Cardiac septum (tissue), 1 donor: ENCODE measurements at regions not wholly inside any gene's neighbourhood (a gene's known extent, or its start where the extent isn't known, plus 50 kb on each side); places are given as distances from the start of the nearest gene placed in this dataset.
A peak's percentile ranks its signal among the peaks of the same experiment; 100 is the strongest.
"Not testable (repeated sequence)": the region's sequence is repeated elsewhere in the genome, so short reads cannot be mapped to it uniquely, and the experiment has no call there.

Experiments used
- DNase-seq: peaks from one replicate; pipeline ENCODE4 v3.0.0-alpha.2; 2020; ENCODE audit warnings: low spot score
- intact Hi-C: fragments of 100-400 bp; cut with DNase I; formaldehyde crosslinking; loops from one replicate; pipeline ENCODE4 v1.14.0; 2022
- donor health status: DM: no; HTN: no; CAD: no.

GRCh38 chr10:28429573-28430216 is 103.2 kb upstream of the WAC start:
- intact Hi-C loops, result loop anchor here (10.0 kb wide), 1 partner anchor 105 kb away; the partner anchor contains the start of gene WAC

GRCh38 chr10:28431139-28431538 is 101.8 kb upstream of the WAC start:
- DNase-seq, result no peak
- intact Hi-C loops, result loop anchor here (10.0 kb wide), 1 partner anchor 104 kb away; the partner anchor contains the start of gene WAC

More at GRCh38 chr10:28429573-28430216, 103.2 kb upstream of the WAC start:
- no peak for DNase-seq

GRCh38 chr10:28432210-28432676 is 100.7 kb upstream of the WAC start:
- peak; percentile 80 for DNase-seq
- intact Hi-C loops, result loop anchor here (10.0 kb wide), 1 partner anchor 103 kb away; the partner anchor contains the start of gene WAC

- intact Hi-C loops, result loop anchor here (10.0 kb wide), 1 partner anchor 101 kb away; the partner anchor contains the start of gene WAC
- no peak for DNase-seq
Measured at GRCh38 chr10:28434063-28434462, 98.9 kb upstream of the WAC start.

DNA sequence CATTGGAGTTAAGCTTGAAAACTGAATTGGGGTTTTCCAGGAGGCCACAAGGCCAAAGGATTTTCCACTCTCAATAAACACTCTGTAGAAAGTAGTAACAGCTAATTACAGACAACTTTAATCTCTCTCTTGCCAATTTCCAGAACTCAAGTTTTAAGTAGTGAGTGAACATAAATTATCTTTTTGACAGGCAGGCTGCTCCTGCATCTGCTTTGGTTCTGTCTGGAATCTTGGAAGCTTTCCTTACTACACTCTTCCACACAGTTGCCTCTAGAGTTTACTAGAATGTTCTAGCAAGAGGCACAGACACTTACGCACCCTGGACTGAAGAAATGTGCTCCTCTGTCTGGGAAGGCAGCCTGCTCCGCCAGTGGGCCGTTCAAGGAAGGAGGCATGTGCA is 90.5 kb upstream of the WAC start:
- intact Hi-C loops, result no loop called here
- DNase-seq, result no peak

DNA sequence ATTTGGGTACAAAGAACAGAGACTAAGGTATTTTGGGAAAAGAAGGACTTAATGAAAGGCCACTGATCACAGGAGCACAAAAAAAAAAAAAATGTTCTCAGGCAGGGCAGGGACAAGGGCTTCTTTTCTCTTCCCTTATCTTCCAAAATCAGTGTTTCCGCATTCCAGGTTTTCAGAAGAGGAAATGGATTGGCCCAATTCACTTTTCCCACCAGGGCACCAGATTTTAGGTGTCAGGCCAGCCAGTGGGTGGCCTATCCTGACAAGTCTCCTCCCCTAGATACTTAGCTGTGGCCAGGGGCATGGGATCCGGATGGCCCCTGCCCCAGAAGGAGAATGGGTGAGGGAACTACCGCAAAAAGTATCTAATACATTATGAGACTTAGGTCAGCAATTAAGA is 88.9 kb upstream of the WAC start:
- no peak for DNase-seq
- intact Hi-C loops, result no loop called here

- no peak for DNase-seq
- intact Hi-C loops, result no loop called here
Measured at GRCh38 chr10:28445516-28445915, 87.4 kb upstream of the WAC start.

DNA sequence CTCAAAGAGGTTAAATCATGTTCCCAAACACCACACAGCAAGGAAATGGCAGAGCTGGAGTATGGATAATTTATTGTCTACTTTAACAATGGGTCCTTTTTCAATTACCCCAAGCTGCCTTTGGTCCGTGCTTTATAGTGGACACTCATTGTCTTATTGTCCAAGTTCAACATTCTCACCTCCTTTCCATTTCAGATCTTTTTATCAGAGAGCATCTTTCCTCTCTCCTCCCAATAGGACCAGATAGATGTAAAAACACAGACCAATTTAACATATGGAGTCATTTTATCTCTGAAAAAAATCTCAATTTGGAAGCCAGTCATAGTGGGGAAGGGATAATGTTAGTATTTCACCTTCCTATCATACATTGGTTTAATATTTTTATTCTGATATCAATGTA is 83.5 kb upstream of the WAC start:
- no peak for DNase-seq
- intact Hi-C loops, result no loop called here

GRCh38 chr10:28449926-28450325 is 83.0 kb upstream of the WAC start:
- DNase-seq, result no peak
- intact Hi-C loops, result no loop called here

- DNase-seq, result no peak
- intact Hi-C loops, result no loop called here
Measured at GRCh38 chr10:28453926-28454325, 79.0 kb upstream of the WAC start.

- intact Hi-C loops, result no loop called here
- DNase-seq, result no peak
Measured at GRCh38 chr10:28457110-28457509, 75.8 kb upstream of the WAC start.

DNA sequence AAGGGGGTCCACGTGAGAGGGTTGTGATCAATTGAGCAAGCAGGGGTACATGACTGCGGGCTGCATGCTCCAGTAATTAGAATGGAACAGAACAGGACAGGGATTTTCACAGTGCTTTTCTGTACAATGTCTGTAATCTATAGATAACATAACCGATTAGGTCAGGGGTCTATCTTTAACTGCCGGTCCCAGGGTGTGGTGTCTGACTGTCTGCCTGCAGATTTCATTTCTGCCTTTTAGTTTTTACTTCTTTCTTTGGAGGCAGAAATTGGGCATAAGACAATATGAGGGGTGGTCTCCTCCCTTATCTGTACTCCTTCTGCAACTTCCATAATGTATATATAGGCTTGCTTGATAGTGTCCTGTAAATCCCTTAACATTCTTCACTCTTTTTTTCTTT is 75.0 kb upstream of the WAC start:
- intact Hi-C loops, DNase-seq: not testable (repeated sequence)

DNA sequence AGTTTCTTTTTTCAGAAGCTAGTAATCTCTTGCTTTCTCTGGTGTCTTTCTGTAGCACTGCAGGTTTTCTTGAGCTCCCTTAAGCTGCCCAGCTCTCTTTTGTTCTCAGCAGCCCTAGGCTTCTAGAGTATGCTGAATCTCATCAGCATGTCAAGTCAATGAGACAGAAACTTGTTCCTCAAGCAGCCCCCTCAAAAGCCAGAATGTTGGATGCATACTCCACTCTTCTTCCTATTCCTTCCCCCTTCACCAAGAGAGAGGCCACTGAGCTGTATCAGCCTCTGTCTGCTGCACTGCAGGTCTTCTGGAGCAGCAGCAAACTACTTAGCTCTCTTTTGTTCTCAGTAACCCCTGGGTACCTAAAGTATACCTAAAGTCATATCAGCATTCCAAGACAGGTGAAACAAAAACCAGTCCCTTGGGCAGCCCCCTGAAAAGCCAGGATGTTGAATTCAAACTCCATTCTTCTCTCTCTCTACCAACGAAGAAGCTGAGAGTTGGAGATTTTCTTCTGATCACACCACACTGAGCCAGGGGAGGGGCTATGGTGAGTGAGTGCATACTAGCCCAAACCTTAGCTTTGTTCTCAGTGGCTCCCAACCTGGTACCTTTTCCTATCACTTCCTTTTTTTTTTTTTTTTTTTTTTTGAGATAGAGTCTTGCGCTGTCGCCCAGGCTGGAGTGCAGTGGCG is 73.3 kb upstream of the WAC start:
- DNase-seq, result no peak
- intact Hi-C loops, result no loop called here

DNA sequence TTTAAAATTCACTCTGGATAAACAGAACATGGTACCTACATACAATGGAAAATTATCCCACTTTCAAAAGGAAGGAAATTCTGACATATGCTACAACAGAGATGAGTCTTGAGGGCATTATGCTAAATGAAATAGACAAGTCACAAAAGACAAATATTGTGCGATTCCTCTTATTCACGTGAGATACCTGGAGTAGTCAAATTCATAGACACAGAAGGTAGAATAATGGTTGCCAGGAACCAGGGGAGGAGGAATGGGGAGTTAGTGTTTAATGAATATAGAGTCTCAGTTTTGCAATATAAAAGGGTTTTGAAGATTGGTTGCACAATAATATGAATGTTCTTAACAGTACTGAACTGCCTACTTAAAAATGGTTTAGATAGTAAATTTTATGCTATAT is 69.8 kb upstream of the WAC start:
- intact Hi-C loops, result no loop called here
- DNase-seq, result no peak

GRCh38 chr10:28463676-28464395 is 69.1 kb upstream of the WAC start:
- no peak for DNase-seq
- intact Hi-C loops, result no loop called here

GRCh38 chr10:28467615-28468014 is 65.3 kb upstream of the WAC start:
- intact Hi-C loops, result no loop called here
- no peak for DNase-seq

- intact Hi-C loops, result no loop called here
- DNase-seq, result no peak
Measured at GRCh38 chr10:28468707-28469483, 64.0 kb upstream of the WAC start.

- intact Hi-C loops, result no loop called here
- DNase-seq, result no peak
Measured at GRCh38 chr10:28470873-28471651, 61.9 kb upstream of the WAC start.

DNA sequence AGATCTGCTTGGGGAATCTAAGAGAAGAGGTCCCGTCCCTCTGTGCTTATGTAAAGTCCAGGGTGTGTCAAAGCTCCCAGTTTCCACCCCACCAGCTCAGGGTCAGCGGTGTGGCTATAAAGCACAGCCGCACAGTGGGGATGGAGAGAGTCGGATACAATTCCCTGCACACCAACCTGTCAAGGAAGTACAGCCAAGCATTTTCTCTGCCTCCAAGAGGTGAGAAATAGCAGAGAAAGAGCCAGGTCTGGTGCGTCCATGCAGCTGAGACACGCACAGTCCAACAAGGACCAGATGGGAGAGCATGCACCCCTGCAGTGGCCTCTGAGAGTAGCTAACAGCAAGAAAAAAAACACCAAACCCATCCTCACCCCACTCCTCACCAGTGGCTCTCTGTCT is 61.3 kb upstream of the WAC start:
- intact Hi-C loops, result no loop called here
- DNase-seq, result no peak
